Choroid plexus epithelial cell (primary cell): ENCODE measurements at regions not wholly inside any gene's neighbourhood (a gene's known extent, or its start where the extent isn't known, plus 50 kb on each side); places are given as distances from the start of the nearest gene placed in this dataset.
"Not testable (repeated sequence)": the region's sequence is repeated elsewhere in the genome, so short reads cannot be mapped to it uniquely, and the experiment has no call there.

Source experiments
- DNase-seq: peaks from one replicate; pipeline ENCODE4 v3.0.0-alpha.2; 2010; ENCODE audit warnings: low read depth
- H3K4me3 ChIP-seq: 2 replicates; pipeline ENCODE4 v1.5.1; 2011; ENCODE audit warnings: low read depth, mild to moderate bottlenecking, control low read depth, low read length, moderate library complexity
- TF ChIP-seq, protein P1 (sequence below): conservative IDR thresholded peaks from 2 replicates; pipeline ENCODE4 v1.5.1; 2011; ENCODE audit warnings: low read depth, mild to moderate bottlenecking, control low read depth, inconsistent platforms, low read length, moderate library complexity

DNA sequence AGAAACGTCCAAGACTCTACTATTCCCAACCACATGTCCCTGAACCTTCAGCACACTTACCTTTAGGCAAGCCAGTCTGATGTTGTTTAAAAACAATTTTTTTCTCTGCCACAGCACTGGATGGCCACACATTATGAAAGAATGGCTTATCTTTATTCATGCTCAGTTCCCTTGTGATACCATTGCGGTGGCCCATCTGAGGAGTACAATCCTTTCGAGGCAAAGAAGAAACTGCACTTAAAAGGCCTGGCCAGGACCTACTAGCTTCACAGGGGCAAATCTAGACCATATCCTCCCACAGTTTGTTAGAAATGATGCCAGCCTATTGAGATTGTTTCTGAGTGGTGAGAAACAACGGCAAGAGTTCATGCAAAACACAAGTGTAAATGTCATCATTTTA lies 88.4 kb upstream of the PLEKHG1 start:
- no peak overlapping the region for H3K4me3 ChIP-seq
- TF ChIP-seq, protein P1, sequence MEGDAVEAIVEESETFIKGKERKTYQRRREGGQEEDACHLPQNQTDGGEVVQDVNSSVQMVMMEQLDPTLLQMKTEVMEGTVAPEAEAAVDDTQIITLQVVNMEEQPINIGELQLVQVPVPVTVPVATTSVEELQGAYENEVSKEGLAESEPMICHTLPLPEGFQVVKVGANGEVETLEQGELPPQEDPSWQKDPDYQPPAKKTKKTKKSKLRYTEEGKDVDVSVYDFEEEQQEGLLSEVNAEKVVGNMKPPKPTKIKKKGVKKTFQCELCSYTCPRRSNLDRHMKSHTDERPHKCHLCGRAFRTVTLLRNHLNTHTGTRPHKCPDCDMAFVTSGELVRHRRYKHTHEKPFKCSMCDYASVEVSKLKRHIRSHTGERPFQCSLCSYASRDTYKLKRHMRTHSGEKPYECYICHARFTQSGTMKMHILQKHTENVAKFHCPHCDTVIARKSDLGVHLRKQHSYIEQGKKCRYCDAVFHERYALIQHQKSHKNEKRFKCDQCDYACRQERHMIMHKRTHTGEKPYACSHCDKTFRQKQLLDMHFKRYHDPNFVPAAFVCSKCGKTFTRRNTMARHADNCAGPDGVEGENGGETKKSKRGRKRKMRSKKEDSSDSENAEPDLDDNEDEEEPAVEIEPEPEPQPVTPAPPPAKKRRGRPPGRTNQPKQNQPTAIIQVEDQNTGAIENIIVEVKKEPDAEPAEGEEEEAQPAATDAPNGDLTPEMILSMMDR = no peak

DNA sequence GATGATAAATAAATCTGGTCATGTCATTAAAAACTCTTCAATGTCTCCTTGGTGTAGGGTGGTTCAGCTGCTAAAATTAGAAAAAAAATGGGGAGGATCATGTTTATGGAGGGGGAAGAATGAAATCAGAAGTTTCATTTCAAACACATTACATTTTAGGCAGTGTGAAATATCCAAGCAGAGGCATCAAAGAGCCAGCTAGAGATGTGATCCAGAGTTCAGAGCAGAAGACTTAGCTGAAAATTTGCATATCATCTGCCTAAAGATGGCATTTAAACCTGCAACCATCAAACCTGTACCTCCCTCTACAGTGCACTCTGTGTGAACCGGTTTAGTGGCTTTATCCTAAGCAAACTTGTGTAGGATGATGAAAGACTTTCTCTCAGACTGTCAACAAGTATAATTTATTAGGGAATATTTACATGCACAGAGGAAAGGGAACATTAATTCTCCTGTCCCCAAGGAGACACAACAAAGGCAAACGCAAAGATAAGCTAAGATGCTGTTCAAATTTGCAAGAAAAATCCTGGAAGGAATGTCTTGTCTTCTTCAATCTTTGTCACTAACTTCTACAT lies 84.8 kb upstream of the PLEKHG1 start:
- TF ChIP-seq, protein P1 = no peak
- no peak overlapping the region for H3K4me3 ChIP-seq

More for the DNA sequence above, 88.4 kb upstream of the PLEKHG1 start:
- DNase-seq = no peak

DNA sequence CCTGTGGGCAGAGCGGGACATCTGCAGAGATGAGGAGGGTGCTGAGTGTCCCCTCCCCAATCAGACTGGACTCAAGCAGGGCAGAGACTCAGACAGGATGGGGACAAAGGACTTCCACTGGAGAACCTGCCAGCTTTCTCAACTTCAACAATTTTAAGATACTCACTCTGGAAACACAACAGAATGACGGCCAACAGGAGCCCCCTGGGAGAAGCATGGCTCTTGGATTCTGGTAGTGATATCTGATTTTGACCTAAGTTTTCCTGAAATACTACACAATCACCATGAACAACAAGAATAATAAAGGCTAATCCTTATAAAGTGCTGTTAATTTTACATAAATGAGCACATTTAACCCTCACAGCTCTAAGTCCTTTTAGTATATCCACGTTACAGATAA lies 83.5 kb upstream of the PLEKHG1 start:
- no peak for DNase-seq
- TF ChIP-seq, protein P1 = no peak
- H3K4me3 ChIP-seq = no peak overlapping the region

More for the DNA sequence above, 84.8 kb upstream of the PLEKHG1 start:
- DNase-seq = no peak

DNA sequence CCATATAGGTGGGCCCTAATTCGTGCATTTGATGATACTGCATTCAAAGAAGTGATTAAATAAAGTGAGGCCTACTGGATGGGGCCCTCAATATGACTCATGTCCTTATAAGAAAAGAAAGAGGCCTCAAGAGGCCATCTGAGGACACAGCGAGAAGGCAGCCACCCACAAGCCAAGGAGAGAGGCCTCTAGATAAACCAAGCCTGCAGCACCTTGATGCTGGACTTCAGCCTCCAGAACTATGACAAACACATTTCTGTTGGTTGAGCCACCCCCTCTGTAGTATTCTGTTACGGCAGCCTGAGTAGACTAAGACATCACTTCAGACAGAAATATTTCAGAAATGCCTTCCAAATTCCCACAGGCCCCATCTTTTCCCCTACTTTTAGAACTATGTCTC lies 82.5 kb upstream of the PLEKHG1 start:
- DNase-seq = no peak
- TF ChIP-seq, protein P1 = no peak

DNA sequence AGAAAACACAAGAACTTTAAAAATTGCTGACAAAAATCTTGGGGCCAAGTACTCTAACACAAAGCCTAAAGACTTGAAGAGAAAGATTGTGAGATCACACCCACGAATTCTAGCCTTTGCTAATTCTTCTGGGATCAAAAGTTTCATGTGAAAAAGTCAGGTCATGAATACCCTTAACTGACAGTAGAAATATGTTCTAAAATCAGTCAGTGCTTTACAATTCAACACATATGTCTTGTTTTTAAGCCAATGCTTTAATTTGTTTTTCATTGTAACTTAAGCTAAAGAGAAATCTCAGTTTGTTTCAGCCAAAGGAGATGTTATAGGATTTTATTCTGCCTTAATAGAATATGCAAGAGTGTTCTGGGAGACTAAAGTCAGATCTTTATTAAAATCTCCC lies 78.2 kb upstream of the PLEKHG1 start:
- no peak for DNase-seq
- H3K4me3 ChIP-seq = no peak overlapping the region
- TF ChIP-seq, protein P1 = no peak

More for the DNA sequence above, 82.5 kb upstream of the PLEKHG1 start:
- H3K4me3 ChIP-seq = no peak overlapping the region

DNA sequence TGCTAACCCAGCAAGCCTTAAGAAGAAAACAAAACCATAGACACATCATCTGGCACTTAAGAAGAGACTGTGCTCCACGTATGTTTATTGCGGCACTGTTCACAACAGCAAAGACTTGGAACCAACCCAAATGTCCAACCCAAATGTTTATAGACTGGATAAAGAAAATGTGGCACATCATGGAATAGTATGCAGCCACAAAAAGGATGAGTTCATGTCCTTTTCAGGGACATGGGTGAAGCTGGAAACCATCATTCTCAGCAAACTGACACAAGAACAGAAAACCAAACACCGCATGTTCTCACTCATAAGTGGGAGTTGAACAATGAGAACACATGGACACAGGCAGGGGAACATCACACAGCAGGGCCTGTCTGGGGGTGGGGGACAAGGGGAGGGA lies 76.5 kb upstream of the PLEKHG1 start:
- not testable (repeated sequence) for DNase-seq

DNA sequence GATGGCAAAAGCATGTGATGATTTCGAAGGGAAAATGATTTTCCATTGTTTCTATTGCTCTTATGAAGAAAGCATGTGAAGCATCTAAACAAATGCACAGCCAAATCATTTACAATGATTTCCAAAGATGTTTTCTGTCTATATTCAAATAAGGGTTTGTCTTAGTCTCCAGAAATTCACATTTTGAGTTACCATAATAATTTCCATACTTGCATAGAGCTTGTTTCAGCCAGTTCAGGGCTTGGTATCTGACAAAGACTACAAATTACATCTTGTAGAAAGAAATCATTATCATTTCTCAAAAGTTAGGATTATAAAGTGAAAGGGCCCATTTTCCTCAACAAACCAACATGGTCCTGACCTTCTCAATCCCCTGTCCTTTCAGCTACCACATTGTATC lies 74.4 kb upstream of the PLEKHG1 start:
- TF ChIP-seq, protein P1 = no peak
- H3K4me3 ChIP-seq = no peak overlapping the region
- no peak for DNase-seq

More for the DNA sequence above, 76.5 kb upstream of the PLEKHG1 start:
- H3K4me3 ChIP-seq = not testable (repeated sequence)
